Heart right ventricle (tissue), 16 donors: ENCODE measurements at regions not wholly inside any gene's neighbourhood (a gene's known extent, or its start where the extent isn't known, plus 50 kb on each side); places are given as distances from the start of the nearest gene placed in this dataset.
A peak's percentile ranks its signal among the peaks of the same experiment; 100 is the strongest.

Experiments
- ATAC-seq, 8 donors: fragments of 200-7000 bp; cut with Tn5 transposase; one replicate each; pipeline ENCODE4 v1.9.1; 2020; ENCODE audit warnings: mild to moderate bottlenecking in 8 of 8, moderate library complexity in 8 of 8, moderate number of reproducible peaks in 1 of 8
- DNase-seq, 2 donors: peaks; one replicate each; pipeline ENCODE4 v3.0.0-alpha.2; 2020
- H3K27ac ChIP-seq, 10 donors: fragments of 200-600 bp; sonication (generic) in 2 of 10; one replicate each; pipeline versions ENCODE4 v1.5.0 to v1.8.0; 2020 to 2022; ENCODE audit warnings: mild to moderate bottlenecking in 3 of 10
- H3K27me3 ChIP-seq, 7 donors: fragments of 200-600 bp; one replicate each; pipeline ENCODE4 v1.8.0; 2021 to 2022; ENCODE audit warnings: mild to moderate bottlenecking in 2 of 7
- H3K36me3 ChIP-seq, 9 donors: fragments of 200-600 bp; sonication (generic) in 1 of 9; one replicate each; pipeline versions ENCODE4 v1.5.0 to v1.8.0; 2020 to 2022; ENCODE audit warnings: mild to moderate bottlenecking in 2 of 9
- H3K4me1 ChIP-seq, 9 donors: fragments of 200-600 bp; sonication (generic) in 1 of 9; one replicate each; pipeline versions ENCODE4 v1.5.0 to v1.8.0; 2020 to 2022; ENCODE audit warnings: mild to moderate bottlenecking in 4 of 9
- H3K4me3 ChIP-seq, 10 donors: fragments of 200-600 bp; sonication (generic) in 2 of 10; one replicate each; pipeline versions ENCODE4 v1.5.0 to v1.8.0; 2020 to 2022; ENCODE audit warnings: mild to moderate bottlenecking in 7 of 10, moderate library complexity in 2 of 10
- H3K9me3 ChIP-seq, 11 donors: fragments of 200-600 bp in 10 of 11; sonication (generic) in 2 of 11; one replicate each; pipeline versions ENCODE4 v1.5.0 to v1.8.0; 2013 to 2022; ENCODE audit warnings: mild to moderate bottlenecking in 2 of 11, control low read depth in 1 of 11, moderate library complexity in 1 of 11
- CTCF ChIP-seq, 9 donors: fragments of 200-600 bp; sonication (generic) in 2 of 9; IDR thresholded peaks; one replicate each; pipeline versions ENCODE4 v1.5.0 to v1.8.0; 2021 to 2022; ENCODE audit warnings: antibody characterized with exemption in 9 of 9, mild to moderate bottlenecking in 5 of 9, moderate library complexity in 1 of 9
- WGBS, 2 donors: extraction: QIAGEN DNeasy Blood & Tissue Kit; methylation state at CpG; one replicate each; pipeline ENCODE4 v1.1.7; 2013; ENCODE audit warnings: inconsistent platforms in 1 of 2; 5-methylcytosine and 5-hydroxymethylcytosine counted together
- intact Hi-C, 10 donors: fragments of 100-400 bp; cut with DNase I; formaldehyde crosslinking; loops; one replicate each; pipeline versions ENCODE4 v1.11.1 to v1.14.2; 2022
- donor health status: Arrhythmogenic right ventricular cardiomyopathy.
- donor health status: ischemic (EF 13 %, LVEDD 7.1; RV severe dilation, severe dysfunction).
- donor health status: healthy with polysubstance abuse.
- donor health status: DM: no; HTN: yes; CAD: no.
- donor health status: DM: no; HTN: no; CAD: no.
- donor health status: ischemic (EF 25% LVEDD 6.9; RV normal size, moderate dysfunction).
- donor health status: ischemic (EF 25% LVEDD 5.7; RV mildly dilated, moderate dysfunction).
- donor health status: healthy.
- donor health status: DM: yes; HTN: yes; CAD: no.
- donor health status: Ischemic cardiomyopathy.
- donor health status: ischemic (EF 35%, LVEDD 5.7; RV mildly dilated, moderate dysfunction).
- donor health status: nonischemic (EF 11% LVEDD 7.7; RV severe dilation, severe dysfunction).
- donor health status: DM: yes; HTN: yes; CAD: no.
- donor health status: PGD.
- donor health status: ischemic (EF 29% LVEDD 5.4; RV normal size, mild dysfunction).
- donor health status: nonischemic (EF 23%, LVEDD 6.1; RV moderate dilation, normal function).

DNA sequence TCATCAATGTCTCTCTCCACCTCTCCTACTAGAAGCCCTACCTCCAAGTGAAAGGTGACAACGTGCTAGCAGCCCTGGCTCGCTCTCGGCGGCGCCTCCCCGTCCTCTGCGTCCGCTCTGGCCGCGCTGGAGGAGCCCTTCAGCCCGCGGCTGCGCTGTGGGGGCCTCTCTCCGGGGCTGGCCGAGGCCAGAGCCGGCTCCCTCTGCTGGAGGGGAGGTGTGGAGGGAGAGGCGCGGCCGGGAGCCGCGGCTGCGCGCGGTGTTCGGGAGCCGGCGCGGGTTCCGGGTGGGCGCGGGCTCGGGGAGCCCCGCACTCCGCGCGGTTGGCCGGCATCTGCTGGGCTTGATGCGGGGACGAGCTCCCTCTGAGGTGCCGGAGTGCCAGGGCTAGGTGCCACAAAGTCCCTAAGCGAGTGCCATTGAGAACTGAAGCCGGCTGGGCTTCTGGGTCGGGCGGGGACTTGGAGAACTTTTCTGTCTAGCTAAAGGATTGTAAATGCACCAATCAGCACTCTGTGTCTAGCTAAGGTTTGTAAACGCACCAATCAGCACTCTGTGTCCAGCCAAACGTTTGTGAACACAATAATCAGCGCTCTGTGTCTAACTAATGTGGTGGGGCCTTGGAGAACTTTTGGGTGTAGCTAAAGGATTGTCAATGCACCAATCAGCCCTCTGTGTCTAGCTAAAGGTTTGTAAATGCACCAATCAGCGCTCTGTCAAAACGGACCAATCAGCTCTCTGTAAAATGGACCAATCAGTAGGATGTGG lies 84.8 kb upstream of the ARRDC4 start:
- intact Hi-C loops = no loop called here
- Histone ChIP-seq H3K9me3 (no peaks in the 10 kb centered on the region), H3K27ac (peak overlapping the region in 3 of 10 donors; percentile 53 to 63 (median 53)), H3K4me3 (peak overlapping the region in 5 of 10 donors; percentile 24 to 41 (median 31)), H3K36me3 (no peaks in the 10 kb centered on the region), H3K4me1 (no peaks in the 10 kb centered on the region), H3K27me3 (no peaks in the 10 kb centered on the region)
- ATAC-seq (peak; percentile 42 to 91 (median 77)), DNase-seq (peak in 1 of 2 donors; percentile 50)
- TF ChIP-seq CTCF (IDR thresholded peaks at IDR 0.05) = peak in 4 of 9 donors; percentile 10 to 41 (median 28)
- WGBS, 2 donors = 52 to 56% methylated on average over 48 to 49 of the region's 49 CpGs

GRCh38 chr15:97876281-97876675 lies 84.2 kb upstream of the ARRDC4 start:
- no peak for ATAC-seq
- 80 to 94% methylated on average over 10 of the region's 10 CpGs for WGBS, 2 donors
- DNase-seq = no peak
- no peaks in the 10 kb centered on the region for H3K9me3 ChIP-seq
- no peak overlapping the region for H3K4me3 ChIP-seq
- intact Hi-C loops = no loop called here
- no peak overlapping the region for H3K27ac ChIP-seq
- no peaks in the 10 kb centered on the region for H3K36me3 ChIP-seq
- H3K4me1 ChIP-seq = no peaks in the 10 kb centered on the region
- no peak for TF ChIP-seq CTCF (IDR thresholded peaks at IDR 0.05)
- no peaks in the 10 kb centered on the region for H3K27me3 ChIP-seq

DNA sequence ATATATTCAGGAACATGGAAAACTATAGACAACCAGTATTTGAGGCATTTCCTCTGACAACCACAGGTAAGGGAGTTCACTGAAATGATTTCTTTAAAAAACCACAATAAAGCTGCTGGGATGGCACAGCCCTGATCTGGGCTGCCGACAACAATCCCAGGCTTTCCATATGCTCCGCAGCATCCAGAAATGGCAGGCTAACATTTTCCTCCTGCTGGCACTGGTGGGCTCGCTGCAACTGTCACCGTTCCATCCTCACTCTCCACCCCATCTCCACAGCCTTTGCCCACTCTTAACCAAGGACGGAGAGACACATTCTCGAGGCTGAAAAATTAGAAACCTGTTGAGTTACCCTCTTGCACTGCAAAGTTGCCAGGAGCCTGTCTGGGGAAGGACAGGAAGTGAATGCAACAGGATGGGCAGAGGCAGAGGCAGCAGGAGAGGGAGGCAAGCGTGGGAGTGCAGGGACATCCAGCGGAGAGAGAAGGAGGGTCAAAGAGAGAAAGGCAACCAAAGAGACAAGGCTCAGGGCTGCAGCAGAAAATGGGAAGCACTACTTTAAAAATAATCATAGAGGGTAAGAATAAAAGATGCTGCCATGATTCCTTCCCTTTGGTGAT lies 79.0 kb upstream of the ARRDC4 start:
- WGBS, 2 donors = 69 to 78% methylated on average over 8 of the region's 8 CpGs
- H3K27me3 ChIP-seq = no peaks in the 10 kb centered on the region
- no peaks in the 10 kb centered on the region for H3K4me1 ChIP-seq
- no peaks in the 10 kb centered on the region for H3K36me3 ChIP-seq
- DNase-seq (no peak), ATAC-seq (no peak)
- intact Hi-C loops = loop anchor here in 1 of 10 donors (5.0 kb wide), 1 partner anchor 1266 kb away; no protein-coding TSS in a partner anchor
- TF ChIP-seq CTCF (IDR thresholded peaks at IDR 0.05) = no peak
- no peaks in the 10 kb centered on the region for H3K9me3 ChIP-seq
- no peak overlapping the region for H3K27ac ChIP-seq
- H3K4me3 ChIP-seq = no peak overlapping the region

DNA sequence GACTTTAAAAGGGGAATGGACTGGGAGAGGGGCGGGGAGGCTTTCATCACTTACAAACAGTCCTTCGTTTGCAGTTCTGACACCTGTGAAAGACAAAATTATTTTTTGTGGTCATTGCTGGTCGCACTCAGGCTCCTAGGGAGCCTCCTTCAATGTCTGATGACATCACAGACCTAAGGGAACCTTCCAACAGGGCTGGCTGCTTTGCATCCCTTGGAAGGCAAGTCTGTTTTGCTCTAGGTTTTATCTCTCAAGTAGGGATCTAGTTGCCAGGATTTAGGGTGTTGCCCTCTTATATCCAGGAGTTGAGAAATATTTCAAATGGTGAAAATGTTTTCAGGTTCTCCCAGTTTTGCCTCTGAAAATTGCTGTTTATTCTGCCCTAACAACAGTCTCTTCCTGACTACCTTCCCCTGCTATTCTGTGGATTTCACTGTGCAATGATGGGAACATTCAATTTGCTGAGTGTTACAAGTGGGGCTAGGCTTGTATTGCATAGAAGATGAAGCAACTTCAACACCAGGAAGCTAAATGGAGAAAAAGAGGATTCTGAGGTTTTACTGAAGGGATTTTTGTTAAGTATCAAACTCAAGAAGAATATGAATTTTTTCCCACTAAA lies 75.9 kb upstream of the ARRDC4 start:
- Histone ChIP-seq H3K4me3 (no peak overlapping the region), H3K4me1 (peaks cover 0 to 3% (median 0%) of the 10 kb centered on the region in 9 donors), H3K27me3 (no peaks in the 10 kb centered on the region), H3K36me3 (no peaks in the 10 kb centered on the region), H3K27ac (no peak overlapping the region), H3K9me3 (no peaks in the 10 kb centered on the region)
- DNase-seq (no peak), ATAC-seq (no peak)
- intact Hi-C loops = loop anchor here in 1 of 10 donors (5.0 kb wide), 1 partner anchor 1263 kb away; no protein-coding TSS in a partner anchor
- no peak for TF ChIP-seq CTCF (IDR thresholded peaks at IDR 0.05)
- 54 to 58% methylated on average over 3 of the region's 3 CpGs for WGBS, 2 donors
